Liver (tissue), 3 donors: ENCODE measurements at regions not wholly inside any gene's neighbourhood (a gene's known extent, or its start where the extent isn't known, plus 50 kb on each side); places are given as distances from the start of the nearest gene placed in this dataset.

ENCODE experiments used
- EGR1 ChIP-seq, 2 donors: IDR thresholded peaks; 2 replicates each; pipeline ENCODE4 v1.6.1; 2016 to 2018; ENCODE audit warnings: antibody characterized with exemption in 2 of 2, low read depth in 2 of 2
- SP1 ChIP-seq: IDR thresholded peaks from 2 replicates; pipeline ENCODE4 v1.6.1; 2018; ENCODE audit warnings: antibody characterized with exemption, mild to moderate bottlenecking
- YY1 ChIP-seq: IDR thresholded peaks from 2 replicates; pipeline ENCODE4 v1.6.1; 2016; ENCODE audit warnings: antibody characterized with exemption, mild to moderate bottlenecking
- TF ChIP-seq, protein P1 (sequence below): fragments of 150-350 bp; IDR thresholded peaks from 2 replicates; pipeline ENCODE4 v1.5.1; 2017; ENCODE audit warnings: improper control_type of control experiment, low read depth, low read length; ENCODE audit not compliant: missing input control
- TF ChIP-seq, protein P2 (sequence below): IDR thresholded peaks from 2 replicates; pipeline ENCODE4 v1.6.1; 2016; ENCODE audit warnings: antibody characterized with exemption
- TF ChIP-seq, protein P3 (sequence below): IDR thresholded peaks from 2 replicates; pipeline ENCODE4 v1.6.1; 2016; ENCODE audit warnings: antibody characterized with exemption
- TF ChIP-seq, protein P4 (sequence below): IDR thresholded peaks from 2 replicates; pipeline ENCODE4 v1.6.1; 2016; ENCODE audit warnings: antibody characterized with exemption, mild to moderate bottlenecking
- donor health status: healthy.
- donor health status: healthy.

DNA sequence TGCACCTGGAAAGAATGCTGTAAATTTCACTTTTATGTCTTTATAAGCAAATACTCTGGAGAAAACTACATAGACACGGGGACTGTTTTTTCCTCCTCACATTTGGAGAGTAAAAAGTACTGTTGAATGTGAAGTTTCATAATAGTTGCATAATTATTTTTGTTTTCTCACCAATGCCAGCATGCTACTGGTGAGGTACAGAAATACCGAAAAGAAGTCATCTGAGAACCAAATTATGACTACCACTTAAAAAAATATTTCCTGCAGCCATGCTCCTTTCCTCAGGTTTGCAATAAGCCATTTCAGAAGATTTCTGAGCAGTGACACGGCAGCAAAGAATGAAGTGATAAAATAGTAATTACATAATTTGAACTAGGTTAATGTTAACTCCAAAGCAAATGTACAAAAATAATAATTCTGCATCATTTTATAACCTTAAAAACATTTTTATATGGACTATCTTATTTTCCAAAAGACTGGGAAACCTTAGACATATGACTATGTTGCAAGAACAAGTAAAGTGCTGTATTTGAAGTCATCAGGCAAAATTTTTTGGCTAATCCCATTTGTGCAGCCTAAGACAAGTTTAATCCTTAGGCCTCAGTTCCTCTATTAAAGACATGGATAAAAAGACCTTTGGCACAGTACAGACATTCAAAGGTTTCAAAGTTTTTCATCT, 144.7 kb downstream of the PCSK1 start:
- TF ChIP-seq SP1 (no peak), EGR1 (IDR thresholded peaks at IDR 0.05; ENCODE audit: low read depth in 2 of 2) (no peak), YY1 (no peak)
- TF ChIP-seq, protein P1, sequence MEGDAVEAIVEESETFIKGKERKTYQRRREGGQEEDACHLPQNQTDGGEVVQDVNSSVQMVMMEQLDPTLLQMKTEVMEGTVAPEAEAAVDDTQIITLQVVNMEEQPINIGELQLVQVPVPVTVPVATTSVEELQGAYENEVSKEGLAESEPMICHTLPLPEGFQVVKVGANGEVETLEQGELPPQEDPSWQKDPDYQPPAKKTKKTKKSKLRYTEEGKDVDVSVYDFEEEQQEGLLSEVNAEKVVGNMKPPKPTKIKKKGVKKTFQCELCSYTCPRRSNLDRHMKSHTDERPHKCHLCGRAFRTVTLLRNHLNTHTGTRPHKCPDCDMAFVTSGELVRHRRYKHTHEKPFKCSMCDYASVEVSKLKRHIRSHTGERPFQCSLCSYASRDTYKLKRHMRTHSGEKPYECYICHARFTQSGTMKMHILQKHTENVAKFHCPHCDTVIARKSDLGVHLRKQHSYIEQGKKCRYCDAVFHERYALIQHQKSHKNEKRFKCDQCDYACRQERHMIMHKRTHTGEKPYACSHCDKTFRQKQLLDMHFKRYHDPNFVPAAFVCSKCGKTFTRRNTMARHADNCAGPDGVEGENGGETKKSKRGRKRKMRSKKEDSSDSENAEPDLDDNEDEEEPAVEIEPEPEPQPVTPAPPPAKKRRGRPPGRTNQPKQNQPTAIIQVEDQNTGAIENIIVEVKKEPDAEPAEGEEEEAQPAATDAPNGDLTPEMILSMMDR = no peak
- TF ChIP-seq, protein P2, sequence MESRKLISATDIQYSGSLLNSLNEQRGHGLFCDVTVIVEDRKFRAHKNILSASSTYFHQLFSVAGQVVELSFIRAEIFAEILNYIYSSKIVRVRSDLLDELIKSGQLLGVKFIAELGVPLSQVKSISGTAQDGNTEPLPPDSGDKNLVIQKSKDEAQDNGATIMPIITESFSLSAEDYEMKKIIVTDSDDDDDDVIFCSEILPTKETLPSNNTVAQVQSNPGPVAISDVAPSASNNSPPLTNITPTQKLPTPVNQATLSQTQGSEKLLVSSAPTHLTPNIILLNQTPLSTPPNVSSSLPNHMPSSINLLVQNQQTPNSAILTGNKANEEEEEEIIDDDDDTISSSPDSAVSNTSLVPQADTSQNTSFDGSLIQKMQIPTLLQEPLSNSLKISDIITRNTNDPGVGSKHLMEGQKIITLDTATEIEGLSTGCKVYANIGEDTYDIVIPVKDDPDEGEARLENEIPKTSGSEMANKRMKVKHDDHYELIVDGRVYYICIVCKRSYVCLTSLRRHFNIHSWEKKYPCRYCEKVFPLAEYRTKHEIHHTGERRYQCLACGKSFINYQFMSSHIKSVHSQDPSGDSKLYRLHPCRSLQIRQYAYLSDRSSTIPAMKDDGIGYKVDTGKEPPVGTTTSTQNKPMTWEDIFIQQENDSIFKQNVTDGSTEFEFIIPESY = no peak
- TF ChIP-seq, protein P3, sequence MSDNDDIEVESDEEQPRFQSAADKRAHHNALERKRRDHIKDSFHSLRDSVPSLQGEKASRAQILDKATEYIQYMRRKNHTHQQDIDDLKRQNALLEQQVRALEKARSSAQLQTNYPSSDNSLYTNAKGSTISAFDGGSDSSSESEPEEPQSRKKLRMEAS = no peak
- TF ChIP-seq, protein P4, sequence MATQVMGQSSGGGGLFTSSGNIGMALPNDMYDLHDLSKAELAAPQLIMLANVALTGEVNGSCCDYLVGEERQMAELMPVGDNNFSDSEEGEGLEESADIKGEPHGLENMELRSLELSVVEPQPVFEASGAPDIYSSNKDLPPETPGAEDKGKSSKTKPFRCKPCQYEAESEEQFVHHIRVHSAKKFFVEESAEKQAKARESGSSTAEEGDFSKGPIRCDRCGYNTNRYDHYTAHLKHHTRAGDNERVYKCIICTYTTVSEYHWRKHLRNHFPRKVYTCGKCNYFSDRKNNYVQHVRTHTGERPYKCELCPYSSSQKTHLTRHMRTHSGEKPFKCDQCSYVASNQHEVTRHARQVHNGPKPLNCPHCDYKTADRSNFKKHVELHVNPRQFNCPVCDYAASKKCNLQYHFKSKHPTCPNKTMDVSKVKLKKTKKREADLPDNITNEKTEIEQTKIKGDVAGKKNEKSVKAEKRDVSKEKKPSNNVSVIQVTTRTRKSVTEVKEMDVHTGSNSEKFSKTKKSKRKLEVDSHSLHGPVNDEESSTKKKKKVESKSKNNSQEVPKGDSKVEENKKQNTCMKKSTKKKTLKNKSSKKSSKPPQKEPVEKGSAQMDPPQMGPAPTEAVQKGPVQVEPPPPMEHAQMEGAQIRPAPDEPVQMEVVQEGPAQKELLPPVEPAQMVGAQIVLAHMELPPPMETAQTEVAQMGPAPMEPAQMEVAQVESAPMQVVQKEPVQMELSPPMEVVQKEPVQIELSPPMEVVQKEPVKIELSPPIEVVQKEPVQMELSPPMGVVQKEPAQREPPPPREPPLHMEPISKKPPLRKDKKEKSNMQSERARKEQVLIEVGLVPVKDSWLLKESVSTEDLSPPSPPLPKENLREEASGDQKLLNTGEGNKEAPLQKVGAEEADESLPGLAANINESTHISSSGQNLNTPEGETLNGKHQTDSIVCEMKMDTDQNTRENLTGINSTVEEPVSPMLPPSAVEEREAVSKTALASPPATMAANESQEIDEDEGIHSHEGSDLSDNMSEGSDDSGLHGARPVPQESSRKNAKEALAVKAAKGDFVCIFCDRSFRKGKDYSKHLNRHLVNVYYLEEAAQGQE = no peak
